Activated CD4-positive, alpha-beta T cell treated with anti-CD3 and anti-CD28 coated beads, Interleukin-2, amount 50 U/mL, for 24 hours (primary cell): ENCODE measurements at regions not wholly inside any gene's neighbourhood (a gene's known extent, or its start where the extent isn't known, plus 50 kb on each side); places are given as distances from the start of the nearest gene placed in this dataset.
"Not testable (repeated sequence)": the region's sequence is repeated elsewhere in the genome, so short reads cannot be mapped to it uniquely, and the experiment has no call there.

Experiments
- DNase-seq, 2 donors: peaks; one replicate each; pipeline ENCODE4 v3.0.0-alpha.2; 2020; ENCODE audit warnings: low read depth in 1 of 2, low spot score in 1 of 2

- no peak for DNase-seq
Measured at GRCh38 chr5:159581502-159582249, 251.4 kb upstream of the IL12B start.

GRCh38 chr5:159582756-159583541 lies 252.7 kb upstream of the IL12B start:
- no peak for DNase-seq

DNA sequence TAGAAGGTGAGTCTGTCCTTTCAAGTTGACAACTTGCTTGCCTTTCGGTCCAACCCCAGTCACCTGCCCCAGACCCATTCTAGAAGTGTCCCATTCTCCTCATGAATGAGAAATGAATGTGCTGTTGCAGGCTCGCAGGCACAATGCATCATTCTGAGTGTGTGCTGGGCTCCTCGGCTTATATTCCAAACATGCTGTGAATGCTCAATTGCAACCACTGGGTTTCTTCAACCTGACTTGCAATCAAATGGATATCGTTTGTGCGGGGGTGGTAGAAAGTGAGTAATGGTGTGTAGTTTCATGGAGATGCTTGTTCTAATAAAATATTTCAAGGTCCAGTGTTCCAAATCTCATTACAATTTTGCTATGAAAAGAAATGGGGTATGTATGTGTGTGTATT lies 256.6 kb upstream of the IL12B start:
- no peak for DNase-seq

GRCh38 chr5:159588941-159589340 lies 258.7 kb upstream of the IL12B start:
- DNase-seq: no peak

DNA sequence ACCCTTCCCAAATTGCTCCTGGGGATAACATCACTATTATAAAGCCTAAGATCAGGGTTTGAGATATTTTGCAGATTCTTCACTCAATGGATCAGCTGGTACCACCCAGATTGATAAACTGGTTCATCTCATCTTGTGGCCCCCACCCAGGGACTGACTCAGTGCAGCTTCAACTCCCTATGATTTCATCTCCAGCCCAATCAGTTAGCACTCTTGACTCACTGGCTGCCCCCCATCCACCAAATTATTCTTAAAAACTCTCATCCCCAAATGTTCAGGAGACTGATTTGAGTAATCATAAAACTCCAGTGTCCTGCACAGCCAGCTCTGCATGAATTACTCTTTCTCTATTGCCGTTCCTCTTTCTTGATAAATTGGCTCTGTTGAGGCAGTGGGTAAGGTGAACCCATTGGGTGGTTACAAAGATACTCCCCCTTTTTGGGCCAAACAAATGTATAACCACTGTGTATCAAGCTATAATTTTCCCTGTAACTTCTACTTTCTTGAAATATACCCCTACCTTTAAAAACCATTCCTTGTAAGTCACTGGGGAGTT lies 263.3 kb upstream of the IL12B start:
- DNase-seq: no peak

DNA sequence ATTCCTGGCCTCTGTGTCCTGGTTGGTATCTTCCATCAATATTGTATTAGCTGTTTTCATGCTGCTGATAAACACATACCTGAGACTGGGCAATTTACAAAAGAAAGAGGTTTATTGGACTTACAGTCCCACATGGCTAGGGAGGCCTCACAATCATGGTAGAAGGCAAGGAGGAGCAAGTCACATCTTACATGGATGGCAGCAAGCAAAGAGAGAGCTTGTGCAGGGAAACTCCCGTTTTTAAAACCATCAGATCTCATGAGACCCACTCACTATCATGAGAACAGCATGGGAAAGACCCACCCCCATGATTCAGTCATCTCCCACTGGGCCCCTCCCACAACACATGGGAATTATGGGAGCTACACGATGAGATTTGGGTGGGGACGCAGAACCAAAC lies 265.3 kb upstream of the IL12B start:
- DNase-seq: not testable (repeated sequence)

- no peak for DNase-seq
Measured at GRCh38 chr5:159601216-159601615, 270.9 kb upstream of the IL12B start.

DNA sequence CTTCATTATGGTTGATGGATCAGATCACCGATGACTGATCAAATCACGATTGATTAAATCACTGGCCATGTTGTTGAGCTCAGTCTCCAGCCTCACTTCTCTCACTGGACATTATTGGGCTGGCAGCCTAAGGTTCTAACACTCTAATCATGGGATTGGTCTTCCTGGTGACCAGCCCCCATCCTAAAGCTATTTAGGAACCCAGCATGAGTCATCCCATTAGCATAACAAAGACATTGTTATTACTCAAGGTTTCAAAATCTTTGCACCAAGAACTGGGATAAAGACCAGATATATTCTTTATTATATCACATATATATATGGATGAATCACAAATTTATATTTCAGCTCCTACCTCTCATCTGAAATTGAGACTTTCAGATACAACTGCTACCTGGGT lies 272.1 kb upstream of the IL12B start:
- no peak for DNase-seq

DNA sequence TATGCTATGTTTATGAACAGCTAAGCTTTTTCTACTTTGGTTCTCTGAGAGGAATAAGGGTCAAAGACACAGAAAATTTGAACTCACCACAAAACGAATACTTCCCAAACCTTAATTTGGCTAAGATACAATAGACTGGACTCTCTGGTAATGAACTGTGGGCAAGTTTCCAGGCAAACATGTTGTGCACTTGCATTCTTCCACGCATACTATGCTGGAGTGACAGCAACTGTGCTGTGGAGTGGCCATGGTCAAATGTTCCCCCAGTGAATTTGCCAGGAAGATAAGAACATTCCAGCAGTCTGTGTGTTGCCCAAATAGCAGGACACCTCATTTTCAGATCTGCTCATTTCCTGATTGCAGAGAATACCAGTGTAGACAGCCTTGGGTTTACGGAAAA lies 275.3 kb upstream of the IL12B start:
- DNase-seq: no peak

DNA sequence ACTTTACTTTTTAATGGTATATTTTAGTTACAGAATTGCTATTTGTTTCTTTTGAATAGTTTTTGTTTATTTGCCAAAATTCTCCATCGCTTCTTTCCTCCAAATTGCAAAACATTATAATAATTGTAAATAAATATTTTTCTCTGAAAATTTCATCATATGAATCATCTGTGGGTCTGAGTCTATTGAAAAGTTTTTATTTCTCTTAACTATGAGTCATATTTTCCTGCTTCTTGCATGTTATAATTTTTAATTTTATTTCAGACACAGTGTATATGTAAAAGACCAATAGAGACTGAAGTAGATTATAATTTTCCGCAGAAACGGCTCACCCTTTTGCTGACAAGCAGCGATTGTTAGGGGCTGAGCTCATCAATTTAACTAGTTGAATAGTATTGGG lies 279.1 kb upstream of the IL12B start:
- no peak for DNase-seq

DNA sequence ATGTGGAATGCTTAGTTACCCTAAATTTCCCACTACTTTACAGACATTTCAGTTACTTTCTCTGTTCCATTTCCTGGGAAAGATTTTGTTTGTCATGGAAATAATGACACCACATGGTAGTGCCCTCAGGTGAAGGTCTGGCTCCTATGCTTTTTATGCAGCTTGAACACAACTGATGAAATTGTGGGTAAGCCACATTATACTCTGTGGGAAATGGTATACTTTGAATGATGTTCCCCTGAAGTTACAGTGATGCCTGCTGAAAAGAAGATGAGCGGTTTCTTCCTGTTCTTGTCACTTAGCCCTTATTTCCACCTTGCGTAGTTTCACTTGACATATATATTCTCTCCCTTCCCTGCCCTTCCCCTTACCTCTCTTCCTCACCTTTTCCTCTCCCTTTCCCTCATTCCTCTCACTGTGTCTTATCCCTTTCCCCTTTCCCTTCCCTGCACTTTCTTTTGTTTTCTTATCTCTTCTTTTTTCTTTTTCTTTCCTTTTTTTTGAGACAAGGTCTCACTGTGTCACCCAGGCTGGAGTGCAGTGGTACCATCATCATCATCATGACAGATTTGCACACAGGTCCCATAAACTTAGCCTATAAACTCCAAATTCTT lies 280.8 kb upstream of the IL12B start:
- DNase-seq: no peak

DNA sequence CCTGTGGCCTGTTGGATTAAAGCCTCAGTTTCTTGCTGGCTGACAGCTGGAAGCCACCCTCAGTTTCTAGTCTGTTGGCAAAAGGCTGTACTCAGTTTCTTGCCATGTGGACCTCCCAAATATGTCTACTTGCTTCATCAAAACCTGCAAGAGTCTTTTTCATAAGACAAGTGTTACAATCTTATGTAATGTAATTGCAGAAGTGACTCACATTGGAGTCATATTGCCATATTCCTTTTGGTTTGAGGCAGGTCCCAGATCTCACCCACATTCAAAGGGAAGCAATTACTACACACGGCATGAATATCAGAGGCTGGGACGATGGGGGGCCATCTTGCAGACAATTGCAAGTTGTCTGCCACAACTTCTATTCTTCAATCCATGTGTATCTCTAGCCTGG lies 286.7 kb upstream of the IL12B start:
- no peak for DNase-seq

DNA sequence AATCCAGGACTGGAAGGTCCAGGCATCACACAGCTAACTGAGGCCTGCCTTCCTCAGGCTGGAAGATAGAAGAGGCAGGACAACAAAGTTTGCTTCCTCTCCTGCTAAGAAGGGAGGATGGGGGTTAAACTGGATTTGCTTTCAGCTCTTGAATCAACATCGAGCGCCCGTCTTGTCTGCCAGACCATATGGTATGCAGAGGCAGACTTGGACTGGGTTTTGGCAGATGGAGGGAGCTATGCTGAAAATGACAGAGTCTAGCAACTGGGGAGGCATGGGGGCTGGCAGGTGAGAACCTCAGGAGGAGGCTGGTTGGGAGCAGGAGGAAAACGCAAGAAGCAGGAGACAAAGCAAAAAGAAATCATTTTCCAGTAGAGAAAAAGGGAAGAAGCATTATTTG lies 289.5 kb upstream of the IL12B start:
- DNase-seq: no peak

DNA sequence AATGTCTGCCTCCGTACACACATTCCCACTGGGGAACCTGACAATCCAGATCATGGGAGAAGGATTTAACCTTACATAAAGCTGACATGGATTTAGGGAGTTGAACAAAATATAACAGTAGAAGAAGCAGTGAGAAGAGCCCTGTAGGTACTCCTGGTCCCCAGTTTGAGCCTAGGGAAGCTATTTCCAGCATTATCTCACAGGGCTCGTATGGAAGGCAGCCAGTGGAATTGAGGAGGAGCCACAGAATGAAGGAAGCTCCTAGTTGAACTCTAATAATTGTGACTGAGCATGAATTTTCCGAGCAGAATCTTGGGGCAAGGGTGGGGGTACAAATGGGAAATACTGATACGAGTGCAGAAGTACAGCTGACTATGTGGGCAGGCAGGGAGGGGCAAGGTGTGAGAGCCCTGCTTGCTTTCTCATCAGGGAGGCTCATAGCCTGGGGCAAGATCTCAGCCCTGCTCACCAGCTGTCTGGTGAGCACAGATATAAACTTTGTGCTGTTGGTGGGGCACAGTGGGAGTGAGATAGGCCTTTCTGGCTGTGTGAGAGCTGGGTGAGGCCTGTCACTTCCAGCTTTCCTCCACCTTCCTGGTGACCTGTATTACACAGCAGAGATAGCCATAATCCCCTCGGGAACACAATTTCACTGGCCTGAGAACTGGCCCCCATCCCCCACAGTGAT lies 290.7 kb upstream of the IL12B start:
- DNase-seq: no peak

- DNase-seq: no peak
Measured at GRCh38 chr5:159628703-159629102, 287.6 kb upstream of the ADRA1B start.

DNA sequence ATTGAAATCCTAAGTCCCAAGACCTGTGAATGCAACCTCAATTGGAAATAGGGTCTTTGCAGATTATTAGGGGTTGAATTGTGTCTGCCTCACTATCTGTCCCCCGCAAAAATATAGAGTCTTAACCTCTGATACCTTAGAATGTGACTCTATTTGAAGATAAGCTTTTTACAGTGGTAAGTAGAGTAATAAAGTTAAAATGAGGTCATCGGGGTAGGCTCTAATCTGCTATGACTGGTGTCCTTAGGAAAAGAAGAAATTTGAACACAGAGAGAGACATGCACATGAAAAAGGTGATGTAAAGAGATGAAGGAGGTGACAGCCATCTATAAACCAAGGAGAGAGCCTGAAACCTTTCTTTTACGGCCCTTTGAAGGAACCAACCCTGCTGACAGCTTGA lies 287.1 kb upstream of the ADRA1B start:
- DNase-seq: no peak

DNA sequence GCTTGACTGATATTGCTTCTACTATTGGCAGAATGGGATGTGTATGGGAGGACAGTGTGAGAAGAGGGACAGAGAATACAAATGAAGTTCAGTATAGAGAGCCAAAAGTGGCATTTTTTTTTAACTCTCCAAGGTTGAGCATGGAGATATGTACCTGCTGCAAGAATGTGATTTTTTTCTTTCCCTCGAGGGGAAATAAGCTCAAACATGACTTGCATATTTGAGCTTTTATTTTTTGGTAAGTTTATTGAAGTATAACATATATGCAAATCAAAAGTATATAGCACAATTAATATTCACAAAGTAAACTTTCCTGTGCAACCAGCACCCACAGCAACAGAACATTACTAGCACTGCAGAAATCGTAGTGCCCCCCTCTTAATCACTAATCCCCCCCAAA lies 285.7 kb upstream of the ADRA1B start:
- DNase-seq: no peak

- no peak for DNase-seq
Measured at GRCh38 chr5:159631001-159631400, 285.3 kb upstream of the ADRA1B start.

DNA sequence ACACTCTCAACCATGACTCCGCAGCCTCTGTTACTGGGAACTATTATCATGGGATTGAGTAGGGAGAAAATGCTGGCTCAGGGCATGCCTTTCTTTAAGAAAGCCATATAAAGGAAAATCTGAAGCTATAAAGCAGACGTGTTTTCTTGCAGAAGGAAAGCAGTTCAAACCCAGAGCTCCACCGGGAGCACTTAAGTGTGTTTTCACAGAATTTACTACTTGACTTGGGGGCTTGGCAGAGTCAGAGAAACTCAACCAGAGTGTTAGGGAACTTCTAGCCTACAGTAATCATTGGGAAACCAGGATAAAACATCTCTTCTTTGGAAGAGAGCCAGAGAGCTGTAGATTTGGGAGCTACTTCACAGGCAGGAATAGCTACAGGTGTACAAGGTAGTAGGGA lies 283.4 kb upstream of the ADRA1B start:
- DNase-seq: no peak

DNA sequence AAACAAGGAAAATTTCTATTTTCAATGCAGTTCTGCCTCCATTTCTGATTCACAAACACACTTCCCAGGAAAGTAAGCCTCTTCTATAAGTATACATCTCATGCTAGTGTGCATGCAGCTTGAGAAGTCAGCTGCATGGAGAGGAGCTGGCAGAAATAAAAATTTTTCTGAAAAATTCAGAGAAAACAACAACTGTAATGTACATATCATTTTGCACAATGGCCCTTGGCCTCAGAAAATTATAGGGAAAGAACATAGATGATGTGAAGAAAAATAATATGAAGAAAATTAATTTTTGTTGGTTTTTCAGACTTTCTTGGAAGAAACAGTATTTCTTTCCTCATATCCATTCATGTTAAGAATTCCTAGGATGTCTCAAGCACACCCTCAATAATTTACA lies 277.8 kb upstream of the ADRA1B start:
- no peak for DNase-seq

DNA sequence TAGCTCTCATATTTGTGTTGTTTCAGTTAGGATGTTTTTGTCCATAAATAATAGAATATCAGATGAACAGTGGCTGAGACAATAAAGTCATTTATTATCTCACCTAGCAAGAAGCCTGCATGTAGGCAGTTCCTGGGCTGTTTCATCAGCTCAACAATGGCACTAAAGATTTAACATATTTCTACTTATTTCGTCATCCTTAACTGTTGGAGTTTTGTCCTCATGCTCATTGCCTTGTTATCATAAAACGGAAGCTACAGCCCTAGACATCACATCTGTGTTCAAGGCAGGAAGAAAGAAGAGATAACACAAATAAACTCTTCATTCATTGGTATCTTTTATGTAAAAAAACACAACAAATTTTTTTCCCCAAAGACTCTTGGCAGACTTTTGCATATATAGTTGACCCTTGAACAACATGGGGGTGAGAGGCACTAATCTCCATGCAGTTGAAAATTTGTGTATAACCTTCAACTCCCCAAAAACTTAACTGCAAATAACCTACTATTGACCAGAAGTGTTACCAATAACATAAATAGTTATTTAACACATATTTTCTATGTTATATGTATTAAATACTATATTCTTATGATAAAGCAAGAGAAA lies 277.2 kb upstream of the ADRA1B start:
- no peak for DNase-seq
